ENCODE measurements at regions not wholly inside any gene's neighbourhood (a gene's known extent, or its start where the extent isn't known, plus 50 kb on each side); places are given as distances from the start of the nearest gene placed in this dataset.

GRCh38 chr2:195590861-195591205, 66.2 kb upstream of the SLC39A10 start:
- no peak for TF ChIP-seq POLR2AphosphoS5 (IDR thresholded peaks at IDR 0.05; ENCODE audit: insufficient read depth, low read depth, low read length)
- no peak for TF ChIP-seq CTCF (IDR thresholded peaks at IDR 0.05; ENCODE audit: extremely low read depth in 1 of 2, insufficient read depth in 1 of 2, low read depth in 1 of 2, low read length in 2 of 2)
- no peak for TF ChIP-seq POLR2A (IDR thresholded peaks at IDR 0.05; ENCODE audit: low read depth, low read length)
- TF ChIP-seq MYC (IDR thresholded peaks at IDR 0.05; ENCODE audit: low read depth, low read length): no peak

Data from endothelial cell of umbilical vein (primary cell).